Jurkat, Clone E6-1 (cell line): ENCODE measurements at regions not wholly inside any gene's neighbourhood (a gene's known extent, or its start where the extent isn't known, plus 50 kb on each side); places are given as distances from the start of the nearest gene placed in this dataset.

Experiments
- DNase-seq: peaks from one replicate; pipeline ENCODE4 v3.0.0-alpha.2; 2011; ENCODE audit warnings: low read depth, low spot score
- H3K4me3 ChIP-seq: 2 replicates; pipeline ENCODE4 v1.5.1; 2011; ENCODE audit warnings: mild to moderate bottlenecking, low read length, control low read depth, moderate library complexity

DNA sequence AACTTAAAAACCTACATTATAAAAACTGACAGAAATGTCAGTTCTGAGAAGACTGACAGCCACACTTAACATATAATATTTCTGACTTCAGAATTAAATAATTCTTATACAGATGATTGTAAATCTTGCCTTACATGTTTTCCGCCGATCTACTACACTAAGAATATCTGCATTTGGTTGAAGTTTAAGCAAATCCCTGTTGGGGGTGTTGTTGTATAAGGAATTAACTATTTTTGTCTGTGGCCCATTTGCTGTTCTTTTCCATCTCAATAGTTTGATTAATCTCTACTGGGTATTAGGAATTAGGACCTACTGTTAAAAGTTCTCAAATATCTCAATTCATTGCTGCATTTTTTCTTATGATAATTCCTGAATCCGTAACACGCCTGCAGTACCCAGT lies 838.3 kb upstream of the ROBO1 start:
- no peak for DNase-seq
- H3K4me3 ChIP-seq, result no peak overlapping the region

GRCh38 chr3:80601479-80601878 lies 833.7 kb upstream of the ROBO1 start:
- H3K4me3 ChIP-seq, result no peak overlapping the region
- DNase-seq, result no peak

DNA sequence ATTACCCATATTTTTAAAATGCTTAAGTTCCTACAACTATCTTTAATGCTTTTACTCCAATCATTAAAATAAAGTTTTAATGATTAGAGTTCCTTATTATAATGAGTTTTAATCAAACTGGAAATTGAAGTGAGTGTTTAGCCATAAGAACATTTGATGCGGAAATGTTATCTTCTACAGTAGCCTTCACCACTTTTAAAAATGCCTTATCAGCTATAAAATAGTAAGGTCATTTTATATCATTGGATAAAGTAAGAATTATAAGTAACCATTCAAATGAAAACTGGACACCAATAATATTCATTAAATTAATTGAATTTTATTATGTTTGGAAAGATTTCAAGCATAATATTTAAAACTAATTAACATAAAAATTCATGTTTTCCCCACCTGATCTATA lies 825.0 kb upstream of the ROBO1 start:
- no peak overlapping the region for H3K4me3 ChIP-seq
- DNase-seq, result no peak

DNA sequence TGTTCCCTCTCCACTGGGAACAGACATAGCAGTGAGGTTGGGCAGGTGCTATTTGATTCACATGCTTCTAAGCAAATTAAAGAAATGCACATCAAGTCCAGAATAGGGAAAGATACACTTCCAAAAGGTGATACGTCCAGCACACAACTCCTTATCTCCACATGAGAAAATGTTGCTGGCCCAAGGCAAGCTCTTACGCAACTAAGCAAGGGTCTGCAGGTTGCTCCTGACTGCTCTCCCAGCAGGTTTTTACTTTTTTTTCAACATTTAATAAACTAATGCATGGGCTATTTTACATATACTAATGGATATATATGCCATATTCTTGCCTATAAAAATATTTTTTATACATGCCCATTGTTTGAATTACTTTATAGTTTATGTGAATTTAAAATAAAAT lies 818.5 kb upstream of the ROBO1 start:
- DNase-seq, result no peak
- no peak overlapping the region for H3K4me3 ChIP-seq

DNA sequence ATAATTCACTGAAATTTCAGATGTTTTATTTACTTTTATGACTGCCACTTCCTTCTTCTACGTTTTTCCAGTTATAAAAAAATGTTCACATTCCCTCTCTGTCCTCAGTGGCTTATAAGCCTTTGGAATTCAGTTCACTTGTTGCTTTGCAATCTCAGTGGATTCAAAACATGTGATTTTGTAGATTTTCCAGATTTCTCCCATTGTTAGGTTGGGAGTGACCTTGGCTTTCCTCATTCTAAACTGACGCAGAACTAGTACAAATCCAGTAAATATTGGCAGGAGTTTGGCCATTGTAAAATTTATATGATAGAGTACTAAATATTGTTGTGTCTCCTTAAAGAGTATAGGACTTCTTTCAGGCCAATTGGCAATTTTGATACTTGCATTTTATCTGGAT lies 812.3 kb upstream of the ROBO1 start:
- no peak overlapping the region for H3K4me3 ChIP-seq
- no peak for DNase-seq

DNA sequence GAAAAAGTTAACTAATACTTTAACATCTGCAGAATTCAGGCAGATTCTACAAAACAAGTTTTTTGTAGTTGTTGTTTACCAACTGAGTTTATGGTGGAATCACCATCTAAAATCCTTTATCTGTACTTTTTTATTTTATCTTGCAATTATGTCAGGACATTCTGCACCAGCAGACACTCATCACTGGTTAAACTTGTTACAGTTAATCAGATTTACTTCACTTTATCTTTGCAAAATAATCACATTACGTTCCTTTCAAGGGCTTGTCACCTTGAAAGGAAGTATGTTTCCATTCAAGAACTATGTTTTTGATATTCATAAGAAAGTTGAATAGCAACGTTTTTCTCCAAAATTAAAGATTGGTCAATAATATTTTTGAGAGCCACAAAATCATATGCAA lies 796.6 kb upstream of the ROBO1 start:
- no peak overlapping the region for H3K4me3 ChIP-seq
- no peak for DNase-seq

DNA sequence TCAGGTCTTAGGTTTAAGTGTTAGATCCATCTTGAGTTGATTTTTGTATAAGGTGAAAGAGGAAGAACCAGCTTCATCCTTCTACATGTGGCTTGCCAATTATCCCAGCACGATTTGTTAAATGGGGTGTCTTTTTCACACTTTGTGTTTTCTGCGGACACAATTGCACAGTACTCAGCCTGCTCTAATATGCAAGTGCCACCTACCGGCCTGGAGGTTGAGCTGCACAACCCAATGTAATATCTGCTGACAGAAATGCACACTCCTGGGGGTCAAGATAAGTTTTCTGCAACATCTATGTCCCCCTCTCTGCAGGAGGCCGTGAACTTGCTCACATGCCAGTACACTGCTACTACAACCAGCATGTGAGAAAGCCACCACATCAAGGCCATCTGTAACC lies 791.9 kb upstream of the ROBO1 start:
- no peak overlapping the region for H3K4me3 ChIP-seq
- DNase-seq, result peak; percentile 1

DNA sequence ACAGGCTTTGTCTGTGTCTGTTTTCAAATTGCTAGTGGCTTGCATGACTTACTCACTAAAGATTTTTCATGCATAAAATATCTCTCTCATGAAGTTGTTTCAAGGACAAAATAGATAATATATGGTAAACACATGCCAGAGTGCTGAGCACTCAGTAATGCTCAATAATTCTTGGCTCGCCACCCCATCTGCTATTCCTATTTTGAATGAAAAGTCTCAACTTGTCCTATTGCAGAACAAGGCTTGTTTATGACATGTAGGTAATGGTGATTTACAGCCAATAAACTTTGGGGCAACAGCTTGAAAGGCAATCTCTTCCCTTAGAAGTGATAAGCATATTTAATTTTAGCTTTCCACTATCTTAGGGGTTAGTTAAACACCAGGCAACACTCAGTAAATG lies 789.0 kb upstream of the ROBO1 start:
- DNase-seq, result no peak
- no peak overlapping the region for H3K4me3 ChIP-seq

DNA sequence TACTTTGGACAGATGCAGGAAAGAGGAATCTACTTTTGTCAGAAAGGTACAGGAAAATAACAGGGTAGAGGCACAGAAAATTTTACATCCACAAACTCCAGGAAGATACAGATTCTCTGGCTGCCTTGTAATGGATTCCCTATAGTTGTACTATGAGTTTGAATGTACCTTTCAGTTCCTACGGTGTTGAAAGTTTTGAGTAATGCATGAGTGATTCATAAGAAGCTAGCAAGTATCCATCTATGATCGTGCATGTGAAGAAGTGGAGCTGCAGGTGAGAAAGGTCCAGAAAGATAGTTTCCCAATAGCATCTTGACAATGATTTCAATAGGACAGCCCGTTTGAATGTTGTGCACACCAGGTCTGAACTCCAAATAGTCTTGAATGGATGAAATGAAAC lies 786.5 kb upstream of the ROBO1 start:
- H3K4me3 ChIP-seq, result no peak overlapping the region
- DNase-seq, result no peak

GRCh38 chr3:80553211-80553610 lies 785.4 kb upstream of the ROBO1 start:
- no peak overlapping the region for H3K4me3 ChIP-seq
- DNase-seq, result no peak

DNA sequence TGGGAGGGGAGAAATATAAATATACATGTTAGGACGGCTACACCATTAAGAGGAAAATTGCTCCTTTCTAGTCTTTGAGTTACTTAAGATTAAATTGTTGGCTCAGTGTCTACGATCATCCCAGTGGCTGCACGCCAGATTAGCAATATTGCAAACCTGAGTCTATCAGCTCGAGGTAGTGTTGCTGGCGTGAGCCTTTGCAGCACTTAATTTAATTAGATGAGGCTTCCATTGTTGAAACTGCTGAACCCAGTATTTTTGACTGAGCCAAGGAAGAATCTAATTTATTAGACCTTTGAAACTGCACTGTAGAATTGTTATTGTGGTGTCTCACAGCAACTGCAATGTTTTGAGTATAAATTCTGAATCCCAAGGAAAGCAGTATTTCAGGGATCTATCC lies 782.4 kb upstream of the ROBO1 start:
- DNase-seq, result no peak
- H3K4me3 ChIP-seq, result no peak overlapping the region

DNA sequence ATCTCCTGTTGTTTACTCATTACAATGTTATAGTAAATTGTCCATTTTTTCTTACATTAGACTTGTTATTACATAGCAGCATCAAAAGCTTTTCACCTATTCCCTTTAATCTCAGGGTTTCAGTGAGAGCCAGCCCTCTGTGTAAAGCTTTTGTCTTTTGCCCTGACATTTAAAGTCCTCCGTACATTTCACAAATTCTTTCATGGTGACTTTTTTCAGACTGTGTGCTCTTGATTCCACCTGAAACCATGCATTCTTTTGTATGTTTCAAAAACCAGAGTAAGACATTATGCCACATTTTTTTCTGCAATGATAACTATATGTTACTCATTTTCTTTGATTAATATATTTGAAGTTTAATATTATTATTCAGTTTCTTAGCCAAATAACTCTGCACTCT lies 781.4 kb upstream of the ROBO1 start:
- no peak overlapping the region for H3K4me3 ChIP-seq
- DNase-seq, result no peak

GRCh38 chr3:80543154-80543553 lies 775.4 kb upstream of the ROBO1 start:
- DNase-seq, result no peak

GRCh38 chr3:80542456-80542855 lies 774.7 kb upstream of the ROBO1 start:
- H3K4me3 ChIP-seq, result no peak overlapping the region
- no peak for DNase-seq

More at GRCh38 chr3:80543154-80543553, 775.4 kb upstream of the ROBO1 start:
- no peak overlapping the region for H3K4me3 ChIP-seq

- H3K4me3 ChIP-seq, result no peak overlapping the region
- no peak for DNase-seq
Observed at GRCh38 chr3:80537680-80538079, 769.9 kb upstream of the ROBO1 start.

- no peak overlapping the region for H3K4me3 ChIP-seq
- no peak for DNase-seq
Observed at GRCh38 chr3:80535286-80535685, 767.5 kb upstream of the ROBO1 start.

GRCh38 chr3:80533553-80533952 lies 765.8 kb upstream of the ROBO1 start:
- H3K4me3 ChIP-seq, result no peak overlapping the region
- no peak for DNase-seq

GRCh38 chr3:80526153-80526552 lies 758.4 kb upstream of the ROBO1 start:
- H3K4me3 ChIP-seq, result no peak overlapping the region
- no peak for DNase-seq

GRCh38 chr3:80521081-80521480 lies 753.3 kb upstream of the ROBO1 start:
- DNase-seq, result no peak
- no peak overlapping the region for H3K4me3 ChIP-seq

- no peak overlapping the region for H3K4me3 ChIP-seq
- DNase-seq, result no peak
Observed at GRCh38 chr3:80519436-80519835, 751.6 kb upstream of the ROBO1 start.

DNA sequence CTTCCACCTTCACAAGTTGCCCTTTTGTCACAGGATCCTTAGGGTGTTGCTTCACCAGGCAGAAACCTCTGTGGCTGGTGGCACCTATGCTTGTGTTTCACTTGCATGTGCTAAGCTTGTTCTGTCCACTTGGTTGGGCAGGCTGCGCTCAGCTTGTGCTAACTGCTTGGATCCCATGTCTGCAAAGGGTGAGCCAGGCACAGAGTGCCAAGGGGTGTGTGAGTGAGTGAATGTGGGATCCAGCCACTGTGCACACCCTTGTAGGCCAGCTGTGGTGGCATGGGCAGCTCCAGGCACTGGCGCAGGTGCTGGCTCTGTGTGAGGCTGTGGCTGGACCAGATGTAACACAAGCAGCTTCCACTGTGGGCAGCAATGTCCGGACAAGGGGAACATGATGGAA lies 728.7 kb upstream of the ROBO1 start:
- no peak overlapping the region for H3K4me3 ChIP-seq
- DNase-seq, result no peak

- no peak for DNase-seq
Observed at GRCh38 chr3:80492162-80492561, 724.4 kb upstream of the ROBO1 start.

More at GRCh38 chr3:80492162-80492561, 724.4 kb upstream of the ROBO1 start:
- no peak overlapping the region for H3K4me3 ChIP-seq
